ENCODE measurements at regions not wholly inside any gene's neighbourhood (a gene's known extent, or its start where the extent isn't known, plus 50 kb on each side); places are given as distances from the start of the nearest gene placed in this dataset.

- DNase-seq (ENCODE audit: low read depth), result no peak
Observed at GRCh38 chr6:14031516-14031915, 86.1 kb upstream of the CD83 start.

- DNase-seq (ENCODE audit: low read depth), result peak; percentile 87
Observed at GRCh38 chr6:14035071-14035847, 82.3 kb upstream of the CD83 start.

GRCh38 chr6:14035874-14036273 lies 81.7 kb upstream of the CD83 start:
- no peak for DNase-seq (ENCODE audit: low read depth)

GRCh38 chr6:14036911-14037310 lies 80.7 kb upstream of the CD83 start:
- DNase-seq (ENCODE audit: low read depth), result no peak

- DNase-seq (ENCODE audit: low read depth), result peak; percentile 71
Observed at GRCh38 chr6:14037402-14038277, 79.9 kb upstream of the CD83 start.

GRCh38 chr6:14038467-14039437 lies 78.8 kb upstream of the CD83 start:
- DNase-seq (ENCODE audit: low read depth), result no peak

GRCh38 chr6:14040042-14040441 lies 77.5 kb upstream of the CD83 start:
- DNase-seq (ENCODE audit: low read depth), result no peak

GRCh38 chr6:14046476-14047068 lies 71.0 kb upstream of the CD83 start:
- no peak for DNase-seq (ENCODE audit: low read depth)

- no peak for DNase-seq (ENCODE audit: low read depth)
Observed at GRCh38 chr6:14047151-14047740, 70.3 kb upstream of the CD83 start.

- no peak for DNase-seq (ENCODE audit: low read depth)
Observed at GRCh38 chr6:14048837-14049236, 68.7 kb upstream of the CD83 start.

- DNase-seq (ENCODE audit: low read depth), result no peak
Observed at GRCh38 chr6:14051355-14051754, 66.2 kb upstream of the CD83 start.

- no peak for DNase-seq (ENCODE audit: low read depth)
Observed at GRCh38 chr6:14053811-14054210, 63.8 kb upstream of the CD83 start.

GRCh38 chr6:14055541-14055940 lies 62.0 kb upstream of the CD83 start:
- no peak for DNase-seq (ENCODE audit: low read depth)

- DNase-seq (ENCODE audit: low read depth), result no peak
Observed at GRCh38 chr6:14058029-14058695, 59.4 kb upstream of the CD83 start.

GRCh38 chr6:14058735-14059134 lies 58.8 kb upstream of the CD83 start:
- DNase-seq (ENCODE audit: low read depth), result no peak

GRCh38 chr6:14059791-14060436 lies 57.7 kb upstream of the CD83 start:
- DNase-seq (ENCODE audit: low read depth), result no peak

- no peak for DNase-seq (ENCODE audit: low read depth)
Observed at GRCh38 chr6:14060971-14061370, 56.6 kb upstream of the CD83 start.

- no peak for DNase-seq (ENCODE audit: low read depth)
Observed at GRCh38 chr6:14061643-14062042, 55.9 kb upstream of the CD83 start.

- DNase-seq (ENCODE audit: low read depth), result no peak
Observed at GRCh38 chr6:14062345-14063029, 55.1 kb upstream of the CD83 start.

GRCh38 chr6:14063756-14064155 lies 53.8 kb upstream of the CD83 start:
- no peak for DNase-seq (ENCODE audit: low read depth)
